ENCODE measurements at regions not wholly inside any gene's neighbourhood (a gene's known extent, or its start where the extent isn't known, plus 50 kb on each side); places are given as distances from the start of the nearest gene placed in this dataset.

- TF ChIP-seq, protein P1, sequence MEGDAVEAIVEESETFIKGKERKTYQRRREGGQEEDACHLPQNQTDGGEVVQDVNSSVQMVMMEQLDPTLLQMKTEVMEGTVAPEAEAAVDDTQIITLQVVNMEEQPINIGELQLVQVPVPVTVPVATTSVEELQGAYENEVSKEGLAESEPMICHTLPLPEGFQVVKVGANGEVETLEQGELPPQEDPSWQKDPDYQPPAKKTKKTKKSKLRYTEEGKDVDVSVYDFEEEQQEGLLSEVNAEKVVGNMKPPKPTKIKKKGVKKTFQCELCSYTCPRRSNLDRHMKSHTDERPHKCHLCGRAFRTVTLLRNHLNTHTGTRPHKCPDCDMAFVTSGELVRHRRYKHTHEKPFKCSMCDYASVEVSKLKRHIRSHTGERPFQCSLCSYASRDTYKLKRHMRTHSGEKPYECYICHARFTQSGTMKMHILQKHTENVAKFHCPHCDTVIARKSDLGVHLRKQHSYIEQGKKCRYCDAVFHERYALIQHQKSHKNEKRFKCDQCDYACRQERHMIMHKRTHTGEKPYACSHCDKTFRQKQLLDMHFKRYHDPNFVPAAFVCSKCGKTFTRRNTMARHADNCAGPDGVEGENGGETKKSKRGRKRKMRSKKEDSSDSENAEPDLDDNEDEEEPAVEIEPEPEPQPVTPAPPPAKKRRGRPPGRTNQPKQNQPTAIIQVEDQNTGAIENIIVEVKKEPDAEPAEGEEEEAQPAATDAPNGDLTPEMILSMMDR (optimal IDR thresholded peaks at IDR 0.05 in 1 of 3, IDR thresholded peaks at IDR 0.05 in 1 of 3, conservative IDR thresholded peaks at IDR 0.05 in 1 of 3; ENCODE audit: extremely low read depth in 1 of 3, insufficient read depth in 2 of 3, low read length in 3 of 3): no peak
- TF ChIP-seq EZH2 (IDR thresholded peaks at IDR 0.05; ENCODE audit: low read length): no peak
Observed at GRCh38 chr21:23792300-23792699, 1815.0 kb downstream of the MRPL39 start.

Measured in keratinocyte (primary cell).